SK-N-SH (cell line): ENCODE measurements at regions not wholly inside any gene's neighbourhood (a gene's known extent, or its start where the extent isn't known, plus 50 kb on each side); places are given as distances from the start of the nearest gene placed in this dataset.

Experiments
- CTCF ChIA-PET: fragments of 300-600, 350-600 bp; formaldehyde crosslinking; extraction: SDS; loops from one replicate; lab custom pipeline; 2021; lab: Yijun Ruan, JAX
- POLR2A ChIA-PET: fragments of 350-600 bp; sonication (Branson Sonifier 250); formaldehyde crosslinking; extraction: SDS; loops from one replicate; lab custom pipeline; 2020; ENCODE audit warnings: antibody characterized with exemption, inconsistent platforms; lab: Yijun Ruan, JAX
- DNase-seq: peaks from one replicate; pipeline ENCODE4 v3.0.0; 2012
- H2AFZ ChIP-seq: fragments of 200-600 bp; sonication (generic); 2 replicates; pipeline ENCODE4 v1.8.1; 2016; ENCODE audit warnings: antibody characterized with exemption, mild to moderate bottlenecking, low read depth
- H3F3A ChIP-seq: fragments of 200-600 bp; sonication (generic); replicated peaks from 2 replicates; pipeline ENCODE3; 2016; ENCODE audit warnings: antibody characterized with exemption, mild to moderate bottlenecking; ENCODE audit not compliant: insufficient read depth
- H3K27ac ChIP-seq, 2 experiments: fragments of 200-500 bp in 1 of 2; fragments of 200-600 bp in 1 of 2; sonication (Bioruptor generic) in 1 of 2; sonication (generic), shearing (Covaris generic) in 1 of 2; 2 replicates each; pipeline versions ENCODE4 v1.5.1 to v1.6.1; 2014 to 2016; ENCODE audit warnings: low read depth in 2 of 2, inconsistent platforms in 1 of 2, low read length in 1 of 2, mild to moderate bottlenecking in 1 of 2, mixed read lengths in 1 of 2
- H3K27me3 ChIP-seq: fragments of 200-600 bp; sonication (generic), shearing (Covaris generic); 2 replicates; pipeline ENCODE4 v1.6.1; 2016; ENCODE audit warnings: mixed run types; ENCODE audit not compliant: insufficient read depth
- H3K36me3 ChIP-seq, 2 experiments: fragments of 200-500 bp in 1 of 2; fragments of 200-600 bp in 1 of 2; sonication (Bioruptor generic) in 1 of 2; sonication (generic) in 1 of 2; replicated peaks in 1 of 2; 2 replicates each; pipeline versions ENCODE3 to v1.5.1; 2014 to 2016; ENCODE audit warnings: low read length in 1 of 2, mild to moderate bottlenecking in 1 of 2; ENCODE audit not compliant: insufficient read depth in 2 of 2, control insufficient read depth in 1 of 2
- H3K4me1 ChIP-seq, 2 experiments: fragments of 200-500 bp in 1 of 2; fragments of 200-600 bp in 1 of 2; sonication (Bioruptor generic) in 1 of 2; sonication (generic), shearing (Covaris generic) in 1 of 2; 2 replicates each; pipeline versions ENCODE4 v1.5.1 to v1.6.1; 2014 to 2016; ENCODE audit warnings: low read depth in 1 of 2, low read length in 1 of 2, mixed run types in 1 of 2; ENCODE audit not compliant: insufficient read depth in 2 of 2, control insufficient read depth in 1 of 2
- H3K4me2 ChIP-seq: fragments of 200-600 bp; sonication (generic), shearing (Covaris generic); 2 replicates; pipeline ENCODE4 v1.6.1; 2017; ENCODE audit warnings: mixed run types
- H3K4me3 ChIP-seq, 2 experiments: fragments of 200-500 bp in 1 of 2; fragments of 200-600 bp in 1 of 2; sonication (Bioruptor generic) in 1 of 2; sonication (generic), shearing (Covaris generic) in 1 of 2; 2 replicates each; pipeline versions ENCODE4 v1.5.1 to v1.8.1; 2014 to 2016; ENCODE audit warnings: low read depth in 2 of 2, inconsistent platforms in 1 of 2, low read length in 1 of 2, mild to moderate bottlenecking in 1 of 2, mixed read lengths in 1 of 2, moderate library complexity in 1 of 2
- H3K79me2 ChIP-seq: fragments of 200-600 bp; sonication (generic); 2 replicates; pipeline ENCODE4 v1.8.1; 2017; ENCODE audit warnings: mild to moderate bottlenecking; ENCODE audit not compliant: insufficient read depth
- H3K9ac ChIP-seq: fragments of 200-600 bp; sonication (generic); 2 replicates; pipeline ENCODE4 v1.6.1; 2017; ENCODE audit warnings: mixed run types
- H3K9me2 ChIP-seq: fragments of 200-600 bp; sonication (generic); 2 replicates; pipeline ENCODE4 v1.6.1; 2017; ENCODE audit warnings: mixed run types
- H3K9me3 ChIP-seq: fragments of 200-600 bp; sonication (generic); 2 replicates; pipeline ENCODE4 v1.6.1; 2017; ENCODE audit warnings: mixed run types, mild to moderate bottlenecking, moderate library complexity
- H4K20me1 ChIP-seq: fragments of 200-600 bp; sonication (generic); 2 replicates; pipeline ENCODE4 v1.6.1; 2017; ENCODE audit warnings: mild to moderate bottlenecking, mixed run types; ENCODE audit not compliant: insufficient read depth
- CTCF ChIP-seq: fragments of 200-600 bp; sonication (generic); IDR thresholded peaks from 2 replicates; pipeline ENCODE4 v1.6.1; 2017; ENCODE audit warnings: antibody characterized with exemption, mild to moderate bottlenecking, moderate library complexity
- EP300 ChIP-seq, 2 experiments: IDR thresholded peaks; 2 replicates each; pipeline versions ENCODE4 v1.4.0 to v1.6.1; 2012; ENCODE audit warnings: borderline replicate concordance in 1 of 2, low read depth in 1 of 2, low read length in 1 of 2
- GABPA ChIP-seq: IDR thresholded peaks from 2 replicates; pipeline ENCODE4 v1.4.0; 2012; ENCODE audit warnings: low read depth, mild to moderate bottlenecking
- MXI1 ChIP-seq: IDR thresholded peaks from 2 replicates; pipeline ENCODE4 v1.6.1; 2012; ENCODE audit warnings: mild to moderate bottlenecking, low read depth, low read length, improper control_type of control experiment
- POLR2AphosphoS5 ChIP-seq: IDR thresholded peaks from 2 replicates; pipeline ENCODE4 v1.6.1; 2012; ENCODE audit warnings: low read depth, low read length
- RAD21 ChIP-seq: IDR thresholded peaks from 2 replicates; pipeline ENCODE4 v1.6.1; 2012; ENCODE audit warnings: mild to moderate bottlenecking, low read length
- SIN3A ChIP-seq: IDR thresholded peaks from 2 replicates; pipeline ENCODE4 v1.6.1; 2012; ENCODE audit warnings: low read depth, mild to moderate bottlenecking, low read length, moderate library complexity, borderline replicate concordance
- SMC3 ChIP-seq: IDR thresholded peaks from 2 replicates; pipeline ENCODE4 v1.6.1; 2012; ENCODE audit warnings: low read depth, low read length, improper control_type of control experiment
- TCF12 ChIP-seq: IDR thresholded peaks from 2 replicates; pipeline ENCODE4 v1.4.0; 2012
- USF2 ChIP-seq: fragments of 150-350 bp; IDR thresholded peaks from 2 replicates; pipeline ENCODE4 v1.6.1; 2017; ENCODE audit warnings: antibody characterized with exemption, low read length, low read depth, borderline replicate concordance
- YY1 ChIP-seq: IDR thresholded peaks from 2 replicates; pipeline ENCODE4 v1.4.0; 2012; ENCODE audit warnings: low read depth, mild to moderate bottlenecking
- WGBS: methylation state at CpG from one replicate; pipeline ENCODE4 v1.1.6; 2017; ENCODE audit warnings: low lambda C conversion rate; 5-methylcytosine and 5-hydroxymethylcytosine counted together
- TF ChIP-seq, protein P1 (sequence below): fragments of 150-350 bp; IDR thresholded peaks from 2 replicates; pipeline ENCODE4 v1.6.1; 2016; ENCODE audit warnings: mild to moderate bottlenecking, low read depth, low read length

GRCh38 chr4:20302336-20302735 is 50.6 kb downstream of the SLIT2 start:
- ChIA-PET CTCF (no interaction called here), POLR2A (no interaction called here)
- H3K79me2 ChIP-seq = peaks cover 62% of the 10 kb centered on the region
- H4K20me1 ChIP-seq = peaks cover 15% of the 10 kb centered on the region; the same call in 1 of the 2 replicates
- WGBS = 77% methylated on average over 2 of the region's 2 CpGs
- H3F3A ChIP-seq = peaks cover 3% of the 10 kb centered on the region
- H3K4me1 ChIP-seq = no peaks in the 10 kb centered on the region; a peak in 2 of 4 replicates
- H3K4me3 ChIP-seq = no peak overlapping the region
- H3K4me2 ChIP-seq = no peak overlapping the region
- H3K27me3 ChIP-seq = no peaks in the 10 kb centered on the region
- DNase-seq = no peak
- H3K9me3 ChIP-seq = no peaks in the 10 kb centered on the region
- TF ChIP-seq MXI1 = no peak
- TF ChIP-seq, protein P1, sequence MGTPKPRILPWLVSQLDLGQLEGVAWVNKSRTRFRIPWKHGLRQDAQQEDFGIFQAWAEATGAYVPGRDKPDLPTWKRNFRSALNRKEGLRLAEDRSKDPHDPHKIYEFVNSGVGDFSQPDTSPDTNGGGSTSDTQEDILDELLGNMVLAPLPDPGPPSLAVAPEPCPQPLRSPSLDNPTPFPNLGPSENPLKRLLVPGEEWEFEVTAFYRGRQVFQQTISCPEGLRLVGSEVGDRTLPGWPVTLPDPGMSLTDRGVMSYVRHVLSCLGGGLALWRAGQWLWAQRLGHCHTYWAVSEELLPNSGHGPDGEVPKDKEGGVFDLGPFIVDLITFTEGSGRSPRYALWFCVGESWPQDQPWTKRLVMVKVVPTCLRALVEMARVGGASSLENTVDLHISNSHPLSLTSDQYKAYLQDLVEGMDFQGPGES = no peak
- no peak overlapping the region for H3K27ac ChIP-seq
- H3K36me3 ChIP-seq = peaks cover 0 to 19% of the 10 kb centered on the region in 2 experiments
- H3K9ac ChIP-seq = no peak overlapping the region
- H3K9me2 ChIP-seq = no peaks in the 10 kb centered on the region
- H2AFZ ChIP-seq = no peak overlapping the region

- no peaks in the 10 kb centered on the region for H3K9me2 ChIP-seq
Observed at GRCh38 chr4:20305976-20306375, 54.3 kb downstream of the SLIT2 start.

More at GRCh38 chr4:20305976-20306375, 54.3 kb downstream of the SLIT2 start:
- peaks cover 50% of the 10 kb centered on the region for H3K79me2 ChIP-seq
- H3K4me2 ChIP-seq = no peak overlapping the region
- H3K27me3 ChIP-seq = no peaks in the 10 kb centered on the region
- H3K36me3 ChIP-seq = peaks cover 0 to 11% of the 10 kb centered on the region in 2 experiments
- ChIA-PET CTCF (interaction anchor here (0.7 to 4.4 kb wide), 35 partner anchors 8 to 388 kb away, joined by 3 to 37 read pairs (median 4); no protein-coding TSS in a partner anchor), POLR2A (no interaction called here)
- peak; percentile 81 for TF ChIP-seq RAD21
- no peak for TF ChIP-seq SIN3A
- no peak for TF ChIP-seq POLR2AphosphoS5
- TF ChIP-seq SMC3 = peak; percentile 57; the same call in 1 of the 2 replicates
- TF ChIP-seq, protein P1 = no peak
- no peak for TF ChIP-seq USF2
- TF ChIP-seq TCF12 = no peak
- TF ChIP-seq GABPA = no peak
- TF ChIP-seq CTCF = peak; percentile 64
- no peak for TF ChIP-seq YY1
- no peak for TF ChIP-seq EP300 (IDR thresholded peaks at IDR 0.05; ENCODE audit: borderline replicate concordance in 1 of 2, low read depth in 1 of 2, low read length in 1 of 2)
- H3K9me3 ChIP-seq = no peaks in the 10 kb centered on the region
- peaks cover 7% of the 10 kb centered on the region; the same call in 1 of the 2 replicates for H4K20me1 ChIP-seq
- WGBS = 33% methylated on average over 2 of the region's 2 CpGs
- DNase-seq = peak; percentile 40
- no peak overlapping the region for H3K4me3 ChIP-seq
- no peak overlapping the region for H3K9ac ChIP-seq
- H3K4me1 ChIP-seq = no peaks in the 10 kb centered on the region; a peak in 1 of 4 replicates
- H3K27ac ChIP-seq = no peak overlapping the region
- H3F3A ChIP-seq = no peaks in the 10 kb centered on the region
- no peak overlapping the region for H2AFZ ChIP-seq
